ENCODE measurements at regions not wholly inside any gene's neighbourhood (a gene's known extent, or its start where the extent isn't known, plus 50 kb on each side); places are given as distances from the start of the nearest gene placed in this dataset.

GRCh38 chr12:3958534-3958933, 85.3 kb upstream of the PARP11 start:
- TF ChIP-seq CTCF (conservative IDR thresholded peaks at IDR 0.05; ENCODE audit: low read depth, low read length), result no peak
- Histone ChIP-seq H3K79me2 (ENCODE audit: insufficient read depth, low read depth) (no peaks in the 10 kb centered on the region), H3K27me3 (ENCODE audit: insufficient read depth, low read depth) (no peaks in the 10 kb centered on the region), H3K4me2 (no peak overlapping the region), H2AFZ (ENCODE audit: low read depth) (no peak overlapping the region), H3K27ac (no peak overlapping the region), H3K4me3 (IDR thresholded peaks at IDR 0.05; ENCODE audit: insufficient read depth, low read depth, low read length) (no peak overlapping the region), H3K36me3 (ENCODE audit: insufficient read depth) (no peaks in the 10 kb centered on the region), H3K9ac (no peak overlapping the region), H3K4me1 (ENCODE audit: low read depth, poor library complexity, severe bottlenecking) (no peaks in the 10 kb centered on the region), H4K20me1 (ENCODE audit: insufficient read depth) (no peaks in the 10 kb centered on the region)

GRCh38 chr12:3951380-3952135, 78.4 kb upstream of the PARP11 start:
- H3K9ac ChIP-seq, result no peak overlapping the region
- H3K4me2 ChIP-seq, result no peak overlapping the region
- no peak overlapping the region for H3K27ac ChIP-seq
- TF ChIP-seq CTCF (conservative IDR thresholded peaks at IDR 0.05; ENCODE audit: low read depth, low read length), result no peak
- H3K79me2 ChIP-seq (ENCODE audit: insufficient read depth, low read depth), result no peaks in the 10 kb centered on the region
- H4K20me1 ChIP-seq (ENCODE audit: insufficient read depth), result no peaks in the 10 kb centered on the region
- no peaks in the 10 kb centered on the region for H3K27me3 ChIP-seq (ENCODE audit: insufficient read depth, low read depth)
- H2AFZ ChIP-seq (ENCODE audit: low read depth), result no peak overlapping the region
- H3K36me3 ChIP-seq (ENCODE audit: insufficient read depth), result no peaks in the 10 kb centered on the region
- no peak overlapping the region for H3K4me3 ChIP-seq (IDR thresholded peaks at IDR 0.05; ENCODE audit: insufficient read depth, low read depth, low read length)
- H3K4me1 ChIP-seq (ENCODE audit: low read depth, poor library complexity, severe bottlenecking), result no peaks in the 10 kb centered on the region

- Histone ChIP-seq H3K79me2 (ENCODE audit: insufficient read depth, low read depth) (no peaks in the 10 kb centered on the region), H2AFZ (ENCODE audit: low read depth) (no peak overlapping the region), H3K4me2 (no peak overlapping the region), H3K27ac (no peak overlapping the region), H3K36me3 (ENCODE audit: insufficient read depth) (no peaks in the 10 kb centered on the region), H4K20me1 (ENCODE audit: insufficient read depth) (no peaks in the 10 kb centered on the region), H3K4me1 (ENCODE audit: low read depth, poor library complexity, severe bottlenecking) (no peaks in the 10 kb centered on the region), H3K4me3 (IDR thresholded peaks at IDR 0.05; ENCODE audit: insufficient read depth, low read depth, low read length) (no peak overlapping the region), H3K9ac (no peak overlapping the region), H3K27me3 (ENCODE audit: insufficient read depth, low read depth) (no peaks in the 10 kb centered on the region)
- TF ChIP-seq CTCF (conservative IDR thresholded peaks at IDR 0.05; ENCODE audit: low read depth, low read length), result no peak
Measured at GRCh38 chr12:3950714-3951320, 77.6 kb upstream of the PARP11 start.

GRCh38 chr12:3947781-3948180, 74.6 kb upstream of the PARP11 start:
- Histone ChIP-seq H3K4me1 (ENCODE audit: low read depth, poor library complexity, severe bottlenecking) (no peaks in the 10 kb centered on the region), H3K27me3 (ENCODE audit: insufficient read depth, low read depth) (no peaks in the 10 kb centered on the region), H3K27ac (no peak overlapping the region), H3K36me3 (ENCODE audit: insufficient read depth) (no peaks in the 10 kb centered on the region), H3K79me2 (ENCODE audit: insufficient read depth, low read depth) (no peaks in the 10 kb centered on the region), H3K4me3 (IDR thresholded peaks at IDR 0.05; ENCODE audit: insufficient read depth, low read depth, low read length) (no peak overlapping the region), H4K20me1 (ENCODE audit: insufficient read depth) (no peaks in the 10 kb centered on the region), H3K4me2 (no peak overlapping the region), H2AFZ (ENCODE audit: low read depth) (no peak overlapping the region), H3K9ac (no peak overlapping the region)
- no peak for TF ChIP-seq CTCF (conservative IDR thresholded peaks at IDR 0.05; ENCODE audit: low read depth, low read length)

All from KMS-11 (cell line).